ENCODE measurements at regions not wholly inside any gene's neighbourhood (a gene's known extent, or its start where the extent isn't known, plus 50 kb on each side); places are given as distances from the start of the nearest gene placed in this dataset.

DNA sequence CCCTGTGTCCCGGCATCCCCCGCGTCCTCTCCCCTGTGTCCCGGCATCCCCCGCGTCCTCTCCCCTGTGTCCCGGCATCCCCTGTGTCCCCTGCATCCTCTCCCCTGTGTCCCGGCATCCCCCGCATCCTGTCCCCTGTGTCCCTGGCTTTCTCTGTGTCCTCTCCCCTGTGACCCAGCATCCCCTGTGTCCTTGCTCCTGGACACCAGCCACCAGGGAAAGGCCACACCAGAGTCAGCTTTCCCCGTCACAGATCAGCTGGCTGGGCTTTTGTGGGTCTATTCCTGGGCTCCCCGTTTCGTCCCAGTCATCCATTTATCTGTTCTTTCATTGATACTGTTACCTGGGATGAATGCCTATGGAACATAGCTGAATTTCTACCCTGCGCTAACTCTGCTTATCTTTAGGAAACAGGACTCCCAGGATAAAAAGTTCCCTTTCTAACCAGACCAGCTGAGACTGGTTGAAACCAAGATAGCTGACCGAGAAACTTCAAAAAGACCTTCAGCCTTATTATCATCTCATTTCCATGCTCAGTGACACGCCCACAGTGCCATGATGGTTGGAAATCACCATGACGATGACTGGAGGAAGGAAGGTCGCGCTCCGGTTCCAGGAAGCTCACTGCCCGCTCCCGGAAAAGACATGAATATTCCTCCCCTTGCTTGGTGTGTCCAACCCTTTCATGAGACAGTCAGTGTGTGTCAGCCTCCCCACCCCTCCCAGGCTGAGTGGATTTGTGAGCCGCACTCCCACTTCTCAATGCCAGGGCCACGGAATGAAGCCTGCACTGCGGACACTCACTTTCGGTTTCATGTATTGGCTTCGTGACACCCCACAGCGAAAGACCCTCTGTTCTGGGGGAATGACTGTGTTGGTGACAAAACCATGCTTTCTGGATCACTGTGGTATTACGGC lies 276.4 kb upstream of the SFSWAP start:
- TF ChIP-seq CTCF (IDR thresholded peaks at IDR 0.05): no peak
- no peak for TF ChIP-seq POLR2A (IDR thresholded peaks at IDR 0.05)
